GM23338 (cell line): ENCODE measurements at regions not wholly inside any gene's neighbourhood (a gene's known extent, or its start where the extent isn't known, plus 50 kb on each side); places are given as distances from the start of the nearest gene placed in this dataset.

Experiments used
- ATAC-seq: fragments of 200-7000 bp; cut with Tn5 transposase; 3 replicates; pipeline ENCODE4 v1.9.1; 2020
- DNase-seq: peaks from one replicate; pipeline ENCODE4 v3.0.0-alpha.2; 2015; ENCODE audit warnings: low spot score
- H2AFZ ChIP-seq: fragments of 200-600 bp; sonication (generic); 2 replicates; pipeline ENCODE4 v1.8.0; 2016; ENCODE audit warnings: antibody characterized with exemption, mild to moderate bottlenecking, moderate library complexity
- H3F3A ChIP-seq: fragments of 200-600 bp; sonication (generic); replicated peaks from 2 replicates; pipeline ENCODE4 v1.8.0; 2017; ENCODE audit warnings: antibody characterized with exemption, mixed run types, low read depth
- H3K27ac ChIP-seq: fragments of 200-600 bp; sonication (generic); 2 replicates; pipeline ENCODE4 v1.6.1; 2016; ENCODE audit warnings: low read depth
- H3K27me3 ChIP-seq: fragments of 200-600 bp; sonication (generic); 2 replicates; pipeline ENCODE4 v1.8.0; 2016; ENCODE audit warnings: mild to moderate bottlenecking, mixed run types, moderate library complexity; ENCODE audit not compliant: insufficient read depth
- H3K36me3 ChIP-seq: fragments of 200-600 bp; sonication (generic); 2 replicates; pipeline ENCODE4 v1.8.0; 2016; ENCODE audit warnings: mild to moderate bottlenecking; ENCODE audit not compliant: insufficient read depth
- H3K4me1 ChIP-seq: fragments of 200-600 bp; sonication (generic); 2 replicates; pipeline ENCODE4 v1.8.0; 2016; ENCODE audit warnings: mild to moderate bottlenecking, moderate library complexity; ENCODE audit not compliant: insufficient read depth
- H3K4me2 ChIP-seq: fragments of 200-600 bp; sonication (generic); 2 replicates; pipeline ENCODE4 v1.7.1; 2017; ENCODE audit warnings: mixed run types
- H3K4me3 ChIP-seq: fragments of 200-600 bp; sonication (generic); 2 replicates; pipeline ENCODE4 v1.6.1; 2016; ENCODE audit warnings: mixed run types
- H3K79me2 ChIP-seq: fragments of 200-600 bp; sonication (generic); replicated peaks from 2 replicates; pipeline ENCODE4 v1.8.0; 2017; ENCODE audit warnings: mild to moderate bottlenecking; ENCODE audit not compliant: insufficient read depth
- H3K9me2 ChIP-seq: fragments of 200-600 bp; sonication (generic); 2 replicates; pipeline ENCODE4 v1.8.0; 2017; ENCODE audit not compliant: insufficient read depth
- H4K20me1 ChIP-seq: fragments of 200-600 bp; sonication (generic); replicated peaks from 2 replicates; pipeline ENCODE4 v1.8.0; 2017; ENCODE audit warnings: mild to moderate bottlenecking; ENCODE audit not compliant: insufficient read depth
- H3K27ac Mint-ChIP-seq: 2 replicates; pipeline ENCODE4 v1.8.0; 2020; ENCODE audit warnings: inconsistent platforms, mild to moderate bottlenecking, moderate library complexity, mixed read lengths
- H3K27me3 Mint-ChIP-seq: 3 replicates; pipeline ENCODE4 v1.8.0; 2022; ENCODE audit warnings: low read depth, mild to moderate bottlenecking, moderate library complexity, mixed read lengths, inconsistent platforms; ENCODE audit not compliant: insufficient read depth, poor library complexity
- H3K36me3 Mint-ChIP-seq: 3 replicates; pipeline ENCODE4 v1.8.0; 2021; ENCODE audit warnings: low read depth, mild to moderate bottlenecking, inconsistent platforms, moderate library complexity, mixed read lengths
- H3K4me1 Mint-ChIP-seq: 3 replicates; pipeline ENCODE4 v1.8.0; 2020; ENCODE audit warnings: mild to moderate bottlenecking, inconsistent platforms, mixed read lengths
- H3K4me3 Mint-ChIP-seq: 3 replicates; pipeline ENCODE4 v1.8.0; 2021; ENCODE audit warnings: moderate library complexity, mild to moderate bottlenecking, inconsistent platforms, mixed read lengths
- H3K9me3 Mint-ChIP-seq: 3 replicates; pipeline ENCODE4 v1.8.0; 2020; ENCODE audit warnings: moderate library complexity, mild to moderate bottlenecking, inconsistent platforms, mixed read lengths
- CREB1 ChIP-seq: fragments of 250-450 bp; sonication (Bioruptor Pico); IDR thresholded peaks from 2 replicates; pipeline ENCODE4 v1.5.0; 2020; ENCODE audit warnings: low read depth, mild to moderate bottlenecking, moderate library complexity
- EZH2 ChIP-seq: fragments of 200-600 bp; sonication (generic); IDR thresholded peaks from one replicate; pipeline ENCODE4 v1.8.0; 2017; ENCODE audit warnings: antibody characterized with exemption, mild to moderate bottlenecking, low read depth; ENCODE audit not compliant: unreplicated experiment
- EZH2phosphoT487 ChIP-seq: fragments of 200-600 bp; sonication (generic); IDR thresholded peaks from one replicate; pipeline ENCODE4 v1.8.1; 2018; ENCODE audit warnings: antibody characterized with exemption; ENCODE audit not compliant: unreplicated experiment
- NANOG ChIP-seq: IDR thresholded peaks from 2 replicates; pipeline ENCODE4 v1.6.1; 2016; ENCODE audit warnings: antibody characterized with exemption, borderline replicate concordance
- POLR2AphosphoS5 ChIP-seq: IDR thresholded peaks from 2 replicates; pipeline ENCODE4 v1.6.1; 2016; ENCODE audit warnings: antibody characterized with exemption, low read depth
- STAT1 ChIP-seq: IDR thresholded peaks from one replicate; pipeline ENCODE4 v1.6.1; 2016; ENCODE audit warnings: antibody characterized with exemption; ENCODE audit not compliant: unreplicated experiment
- ZNF114 ChIP-seq: fragments of 250-450 bp; sonication (Bioruptor Pico); IDR thresholded peaks from 2 replicates; pipeline ENCODE4 v1.5.0; 2020; ENCODE audit warnings: mild to moderate bottlenecking, moderate library complexity
- ZNF331 ChIP-seq: fragments of 250-450 bp; sonication (Bioruptor Pico); IDR thresholded peaks from 2 replicates; pipeline ENCODE4 v1.5.0; 2020; ENCODE audit warnings: low read depth, mild to moderate bottlenecking, moderate library complexity
- TF ChIP-seq, protein P1 (sequence below): IDR thresholded peaks from one replicate; pipeline ENCODE4 v1.6.1; 2018; ENCODE audit warnings: antibody characterized with exemption; ENCODE audit not compliant: unreplicated experiment
- TF ChIP-seq, protein P2 (sequence below): IDR thresholded peaks from 2 replicates; pipeline ENCODE4 v1.6.1; 2016; ENCODE audit warnings: antibody characterized with exemption
- TF ChIP-seq, protein P3 (sequence below), 2 experiments: fragments of 200-600 bp in 1 of 2; sonication (generic) in 1 of 2; conservative IDR thresholded peaks; 2 replicates each; pipeline versions ENCODE4 v1.5.1 to v1.6.1; 2016 to 2017; ENCODE audit warnings: antibody characterized with exemption in 2 of 2, low read depth in 2 of 2, mild to moderate bottlenecking in 2 of 2, moderate library complexity in 1 of 2

DNA sequence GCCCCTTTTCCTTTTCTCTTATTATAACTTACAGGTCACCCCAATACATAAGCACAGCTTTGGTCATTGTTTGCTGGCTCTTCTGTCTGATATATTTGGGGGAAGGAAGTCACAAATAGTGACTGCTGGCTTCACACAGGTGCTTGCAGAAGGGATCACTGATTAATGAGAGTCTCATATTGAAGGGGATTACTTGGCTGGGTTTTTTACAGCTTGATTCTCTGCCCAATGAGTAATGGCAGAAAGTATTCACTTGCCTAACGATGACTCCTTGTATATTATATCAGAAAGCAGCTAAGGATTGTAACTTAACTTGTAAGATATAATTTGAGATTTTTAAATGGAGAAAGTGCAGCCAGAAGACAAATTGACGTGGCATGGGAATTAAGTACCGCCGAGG is 119.3 kb upstream of the PFN2 start:
- no peak for ATAC-seq
- H3K36me3 ChIP-seq, result no peaks in the 10 kb centered on the region
- no peaks in the 10 kb centered on the region for H3K9me2 ChIP-seq
- no peaks in the 10 kb centered on the region; the same call in 1 of the 2 replicates for H4K20me1 ChIP-seq
- peak overlapping the region; percentile 11; the same call in 1 of the 2 replicates for H2AFZ ChIP-seq
- H3F3A ChIP-seq, result no peaks in the 10 kb centered on the region
- H3K4me2 ChIP-seq, result no peak overlapping the region
- no peaks in the 10 kb centered on the region; the same call in 1 of the 2 replicates for H3K4me1 ChIP-seq
- Mint-ChIP-seq H3K36me3 (no peaks in the 10 kb centered on the region), H3K27me3 (no peaks in the 10 kb centered on the region), H3K9me3 (peaks cover 3% of the 10 kb centered on the region; the same call in 2 of the 3 replicates), H3K4me3 (no peak overlapping the region), H3K4me1 (peaks cover 5% of the 10 kb centered on the region), H3K27ac (no peak overlapping the region)
- H3K4me3 ChIP-seq, result no peak overlapping the region
- no peaks in the 10 kb centered on the region for H3K79me2 ChIP-seq
- no peak for DNase-seq
- no peaks in the 10 kb centered on the region for H3K27me3 ChIP-seq
- H3K27ac ChIP-seq, result no peak overlapping the region
- TF ChIP-seq ZNF331 (CRISPR knock-in tag) (no peak), NANOG (no peak), ZNF114 (no peak), POLR2AphosphoS5 (no peak), CREB1 (no peak), EZH2phosphoT487 (no peak), STAT1 (no peak), EZH2 (no peak)
- TF ChIP-seq, protein P1, sequence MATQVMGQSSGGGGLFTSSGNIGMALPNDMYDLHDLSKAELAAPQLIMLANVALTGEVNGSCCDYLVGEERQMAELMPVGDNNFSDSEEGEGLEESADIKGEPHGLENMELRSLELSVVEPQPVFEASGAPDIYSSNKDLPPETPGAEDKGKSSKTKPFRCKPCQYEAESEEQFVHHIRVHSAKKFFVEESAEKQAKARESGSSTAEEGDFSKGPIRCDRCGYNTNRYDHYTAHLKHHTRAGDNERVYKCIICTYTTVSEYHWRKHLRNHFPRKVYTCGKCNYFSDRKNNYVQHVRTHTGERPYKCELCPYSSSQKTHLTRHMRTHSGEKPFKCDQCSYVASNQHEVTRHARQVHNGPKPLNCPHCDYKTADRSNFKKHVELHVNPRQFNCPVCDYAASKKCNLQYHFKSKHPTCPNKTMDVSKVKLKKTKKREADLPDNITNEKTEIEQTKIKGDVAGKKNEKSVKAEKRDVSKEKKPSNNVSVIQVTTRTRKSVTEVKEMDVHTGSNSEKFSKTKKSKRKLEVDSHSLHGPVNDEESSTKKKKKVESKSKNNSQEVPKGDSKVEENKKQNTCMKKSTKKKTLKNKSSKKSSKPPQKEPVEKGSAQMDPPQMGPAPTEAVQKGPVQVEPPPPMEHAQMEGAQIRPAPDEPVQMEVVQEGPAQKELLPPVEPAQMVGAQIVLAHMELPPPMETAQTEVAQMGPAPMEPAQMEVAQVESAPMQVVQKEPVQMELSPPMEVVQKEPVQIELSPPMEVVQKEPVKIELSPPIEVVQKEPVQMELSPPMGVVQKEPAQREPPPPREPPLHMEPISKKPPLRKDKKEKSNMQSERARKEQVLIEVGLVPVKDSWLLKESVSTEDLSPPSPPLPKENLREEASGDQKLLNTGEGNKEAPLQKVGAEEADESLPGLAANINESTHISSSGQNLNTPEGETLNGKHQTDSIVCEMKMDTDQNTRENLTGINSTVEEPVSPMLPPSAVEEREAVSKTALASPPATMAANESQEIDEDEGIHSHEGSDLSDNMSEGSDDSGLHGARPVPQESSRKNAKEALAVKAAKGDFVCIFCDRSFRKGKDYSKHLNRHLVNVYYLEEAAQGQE, result no peak
- TF ChIP-seq, protein P2, sequence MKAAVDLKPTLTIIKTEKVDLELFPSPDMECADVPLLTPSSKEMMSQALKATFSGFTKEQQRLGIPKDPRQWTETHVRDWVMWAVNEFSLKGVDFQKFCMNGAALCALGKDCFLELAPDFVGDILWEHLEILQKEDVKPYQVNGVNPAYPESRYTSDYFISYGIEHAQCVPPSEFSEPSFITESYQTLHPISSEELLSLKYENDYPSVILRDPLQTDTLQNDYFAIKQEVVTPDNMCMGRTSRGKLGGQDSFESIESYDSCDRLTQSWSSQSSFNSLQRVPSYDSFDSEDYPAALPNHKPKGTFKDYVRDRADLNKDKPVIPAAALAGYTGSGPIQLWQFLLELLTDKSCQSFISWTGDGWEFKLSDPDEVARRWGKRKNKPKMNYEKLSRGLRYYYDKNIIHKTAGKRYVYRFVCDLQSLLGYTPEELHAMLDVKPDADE, result no peak
- TF ChIP-seq, protein P3, sequence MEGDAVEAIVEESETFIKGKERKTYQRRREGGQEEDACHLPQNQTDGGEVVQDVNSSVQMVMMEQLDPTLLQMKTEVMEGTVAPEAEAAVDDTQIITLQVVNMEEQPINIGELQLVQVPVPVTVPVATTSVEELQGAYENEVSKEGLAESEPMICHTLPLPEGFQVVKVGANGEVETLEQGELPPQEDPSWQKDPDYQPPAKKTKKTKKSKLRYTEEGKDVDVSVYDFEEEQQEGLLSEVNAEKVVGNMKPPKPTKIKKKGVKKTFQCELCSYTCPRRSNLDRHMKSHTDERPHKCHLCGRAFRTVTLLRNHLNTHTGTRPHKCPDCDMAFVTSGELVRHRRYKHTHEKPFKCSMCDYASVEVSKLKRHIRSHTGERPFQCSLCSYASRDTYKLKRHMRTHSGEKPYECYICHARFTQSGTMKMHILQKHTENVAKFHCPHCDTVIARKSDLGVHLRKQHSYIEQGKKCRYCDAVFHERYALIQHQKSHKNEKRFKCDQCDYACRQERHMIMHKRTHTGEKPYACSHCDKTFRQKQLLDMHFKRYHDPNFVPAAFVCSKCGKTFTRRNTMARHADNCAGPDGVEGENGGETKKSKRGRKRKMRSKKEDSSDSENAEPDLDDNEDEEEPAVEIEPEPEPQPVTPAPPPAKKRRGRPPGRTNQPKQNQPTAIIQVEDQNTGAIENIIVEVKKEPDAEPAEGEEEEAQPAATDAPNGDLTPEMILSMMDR (conservative IDR thresholded peaks at IDR 0.05; ENCODE audit: low read depth in 2 of 2), result no peak
